OCI-LY1 (cell line): ENCODE measurements at regions not wholly inside any gene's neighbourhood (a gene's known extent, or its start where the extent isn't known, plus 50 kb on each side); places are given as distances from the start of the nearest gene placed in this dataset.

Experiments used
- CTCF ChIP-seq: fragments of 200-600 bp; sonication (generic), shearing (Covaris generic); IDR thresholded peaks from 2 replicates; pipeline ENCODE4 v1.5.1; 2017; ENCODE audit warnings: mild to moderate bottlenecking, antibody characterized with exemption, low read length, moderate library complexity, mixed read lengths
- EZH2 ChIP-seq: fragments of 200-600 bp; sonication (generic), shearing (Covaris generic); IDR thresholded peaks from 2 replicates; pipeline ENCODE4 v1.8.0; 2017; ENCODE audit warnings: borderline replicate concordance, mixed run types, mild to moderate bottlenecking, antibody characterized with exemption, low read length, moderate library complexity, mixed read lengths

DNA sequence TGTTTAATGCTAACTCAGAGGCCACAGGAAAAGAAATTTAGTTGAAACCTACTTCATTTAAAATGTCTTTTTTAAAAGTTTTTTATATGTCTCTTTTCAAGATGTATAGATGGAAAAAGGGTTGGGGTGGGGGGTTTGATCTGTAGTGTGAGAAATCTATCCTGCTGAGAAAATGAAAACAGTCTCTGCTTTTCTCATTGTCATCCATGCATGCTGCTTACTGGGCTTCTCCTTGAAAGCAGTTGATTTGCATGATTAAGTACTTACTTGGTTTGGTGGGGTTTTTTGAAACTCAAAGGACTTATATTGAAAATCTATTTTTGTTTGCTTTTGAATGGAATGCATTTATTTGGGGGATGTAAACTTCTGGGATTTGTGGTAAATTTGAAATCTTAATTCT, 313.6 kb upstream of the DKK2 start:
- TF ChIP-seq CTCF (no peak), EZH2 (no peak)
